Inferior parietal cortex (tissue), 1 donor: ENCODE measurements at regions not wholly inside any gene's neighbourhood (a gene's known extent, or its start where the extent isn't known, plus 50 kb on each side); places are given as distances from the start of the nearest gene placed in this dataset.

Source experiments
- DNase-seq: peaks from one replicate; pipeline ENCODE4 v3.0.0-alpha.2; 2016; ENCODE audit errors: extremely low spot score

DNA sequence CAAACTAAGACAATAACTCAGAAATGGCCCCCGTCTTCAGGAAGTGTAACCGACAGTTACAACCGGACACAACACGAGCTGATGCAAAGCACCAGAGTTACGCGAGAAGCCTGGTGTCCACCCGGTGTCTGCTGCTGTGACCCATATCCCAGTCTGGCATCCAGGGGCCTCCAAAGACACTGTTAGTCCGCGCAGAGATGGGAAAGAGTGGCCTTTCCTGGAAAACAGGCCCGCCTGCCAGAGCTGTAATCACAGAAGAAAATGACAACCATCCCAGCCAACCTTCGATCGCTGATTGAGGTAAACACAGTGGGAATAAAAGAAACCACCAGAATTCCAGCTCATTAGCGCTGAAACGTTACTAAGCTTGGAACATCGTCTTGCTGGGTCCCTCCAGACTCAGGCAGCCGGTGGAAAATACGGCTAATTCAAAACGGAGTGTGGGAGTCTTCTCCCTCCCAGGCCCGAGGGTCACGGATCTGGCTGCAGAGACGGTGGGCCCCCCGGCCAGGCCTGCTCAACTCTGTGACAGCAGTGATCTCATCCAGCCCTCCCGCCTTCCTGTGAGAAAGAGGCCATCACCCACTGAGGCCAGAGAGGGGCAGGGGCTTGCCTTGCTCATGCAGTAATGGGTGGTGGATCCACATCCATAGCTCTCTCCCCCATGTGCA lies 273.9 kb upstream of the RTL1 start:
- DNase-seq: no peak

DNA sequence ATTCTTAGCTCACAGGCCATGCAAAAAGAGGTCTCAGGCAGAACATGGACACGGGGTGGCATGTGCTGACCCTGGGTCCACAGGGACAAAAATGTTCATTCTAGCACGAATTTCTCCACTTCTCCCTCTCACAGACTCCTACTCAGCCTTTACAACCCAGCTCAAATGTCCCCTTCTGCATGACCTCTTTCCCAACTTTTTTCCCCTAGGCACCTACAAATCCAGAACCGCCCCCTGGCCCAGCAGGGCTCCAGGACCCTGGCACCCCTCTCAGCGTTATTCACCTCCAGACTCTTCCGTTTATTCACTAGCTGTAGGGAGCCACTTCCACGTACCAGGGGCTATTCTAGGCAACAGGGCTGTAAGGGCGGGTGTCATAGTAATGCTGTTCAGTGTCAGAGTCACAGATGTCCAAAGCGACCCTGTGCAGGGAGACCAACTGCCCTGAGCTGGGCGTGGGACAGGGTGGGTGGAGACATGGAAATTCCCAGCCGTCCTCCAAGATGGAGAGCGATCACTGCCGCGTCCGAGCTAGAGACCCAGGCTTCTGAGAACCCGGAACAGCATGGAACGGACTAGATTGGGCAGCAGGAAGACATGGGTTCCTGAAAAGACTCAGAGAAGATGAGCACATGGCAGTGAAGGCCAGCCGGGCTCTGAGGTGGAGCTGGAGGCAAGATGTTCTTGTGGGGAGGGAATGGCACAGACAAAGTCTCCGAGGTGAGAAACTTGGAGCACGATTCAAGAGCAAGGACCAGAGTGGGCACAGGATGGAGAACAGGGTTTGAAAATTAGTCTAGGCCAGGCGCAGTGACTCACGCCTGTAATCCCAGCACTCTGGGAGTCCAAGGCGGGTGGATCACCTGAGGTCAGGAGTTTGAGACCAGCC lies 274.9 kb upstream of the RTL1 start:
- no peak for DNase-seq

DNA sequence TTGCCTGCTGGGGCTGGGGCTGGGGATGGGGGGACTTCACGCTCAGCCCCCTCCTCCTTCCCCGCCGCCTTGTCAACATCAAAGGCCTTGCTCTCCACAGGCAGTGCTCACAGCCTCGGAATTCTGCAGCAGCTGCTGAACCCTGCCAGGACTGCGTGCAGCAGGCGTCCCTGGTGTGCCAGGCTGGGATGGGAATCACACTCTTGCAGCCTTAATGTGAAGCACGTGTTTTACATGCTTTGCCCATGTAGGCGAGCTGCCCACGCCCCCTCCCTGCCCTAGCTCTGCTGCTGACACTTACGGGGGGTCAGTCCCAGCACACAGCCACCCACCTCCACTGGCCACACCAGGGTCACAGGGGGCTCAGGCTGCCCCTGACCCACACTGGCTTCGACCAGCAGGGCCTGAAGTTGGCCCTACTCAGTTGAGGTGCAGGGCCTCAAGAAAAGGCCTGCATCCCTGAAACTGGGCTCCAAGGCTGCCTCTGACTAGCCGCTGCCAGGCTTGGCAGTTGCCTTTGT lies 276.2 kb upstream of the RTL1 start:
- no peak for DNase-seq

DNA sequence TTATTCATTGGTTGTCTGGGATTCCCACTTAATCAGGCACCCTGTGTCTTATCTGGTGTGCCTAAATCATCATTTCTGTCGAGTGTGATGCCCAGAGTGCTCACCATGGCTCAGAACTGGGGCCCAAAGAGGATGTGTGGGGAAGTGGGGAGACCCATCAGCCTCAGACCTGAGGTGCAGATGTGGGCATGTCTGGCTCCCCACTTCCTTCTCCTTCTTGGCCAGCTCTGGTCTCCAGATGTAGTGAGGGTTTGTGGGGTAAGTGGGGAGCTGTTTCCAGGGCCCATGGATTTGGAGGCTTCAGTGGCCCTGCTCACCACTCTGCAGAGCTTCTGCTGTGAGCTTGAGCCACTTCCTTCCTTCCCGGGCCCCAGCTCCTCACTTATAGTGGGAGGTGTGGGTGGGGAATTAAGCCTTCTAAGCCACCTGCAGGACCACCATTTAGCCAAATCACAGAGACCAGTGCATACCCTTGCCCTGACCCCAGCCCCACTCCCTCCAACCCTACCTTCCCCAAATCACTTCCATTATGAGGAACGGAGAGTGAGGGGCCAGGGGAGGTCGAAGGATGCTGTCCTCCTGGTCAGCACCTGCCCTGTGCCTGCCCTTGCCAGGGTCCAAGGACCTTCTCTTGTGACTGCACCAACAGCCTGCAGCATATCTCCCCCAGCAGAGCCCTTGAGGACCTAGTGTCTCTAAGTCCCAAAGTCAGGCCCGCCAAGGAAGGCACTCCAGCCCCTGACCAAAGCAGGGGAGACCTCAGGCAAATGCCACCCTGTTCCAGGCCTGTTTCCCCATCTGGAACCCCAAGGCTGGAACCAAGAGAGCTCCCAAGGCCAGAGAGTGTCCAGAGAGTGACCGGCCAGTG lies 278.2 kb upstream of the RTL1 start:
- DNase-seq: no peak

DNA sequence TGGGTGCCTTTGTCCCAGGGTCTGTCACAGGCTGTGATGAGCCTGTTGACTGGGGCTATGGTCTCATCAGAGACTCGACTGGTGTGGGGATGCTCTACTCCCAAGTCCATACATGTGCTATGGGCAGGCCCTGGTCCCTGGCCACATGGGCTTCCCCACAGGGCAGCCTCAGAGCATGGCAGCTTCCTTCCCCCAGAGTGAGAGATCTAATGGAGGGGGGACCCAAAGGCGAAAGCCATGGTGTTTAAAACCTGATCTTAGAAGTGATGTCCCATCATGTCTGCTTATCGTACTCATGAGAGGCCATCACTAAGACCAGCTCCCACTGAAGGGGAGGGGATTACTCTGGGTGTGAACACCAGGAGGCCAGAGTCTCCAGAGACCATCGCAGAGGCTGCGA lies 279.0 kb upstream of the RTL1 start:
- DNase-seq: no peak

DNA sequence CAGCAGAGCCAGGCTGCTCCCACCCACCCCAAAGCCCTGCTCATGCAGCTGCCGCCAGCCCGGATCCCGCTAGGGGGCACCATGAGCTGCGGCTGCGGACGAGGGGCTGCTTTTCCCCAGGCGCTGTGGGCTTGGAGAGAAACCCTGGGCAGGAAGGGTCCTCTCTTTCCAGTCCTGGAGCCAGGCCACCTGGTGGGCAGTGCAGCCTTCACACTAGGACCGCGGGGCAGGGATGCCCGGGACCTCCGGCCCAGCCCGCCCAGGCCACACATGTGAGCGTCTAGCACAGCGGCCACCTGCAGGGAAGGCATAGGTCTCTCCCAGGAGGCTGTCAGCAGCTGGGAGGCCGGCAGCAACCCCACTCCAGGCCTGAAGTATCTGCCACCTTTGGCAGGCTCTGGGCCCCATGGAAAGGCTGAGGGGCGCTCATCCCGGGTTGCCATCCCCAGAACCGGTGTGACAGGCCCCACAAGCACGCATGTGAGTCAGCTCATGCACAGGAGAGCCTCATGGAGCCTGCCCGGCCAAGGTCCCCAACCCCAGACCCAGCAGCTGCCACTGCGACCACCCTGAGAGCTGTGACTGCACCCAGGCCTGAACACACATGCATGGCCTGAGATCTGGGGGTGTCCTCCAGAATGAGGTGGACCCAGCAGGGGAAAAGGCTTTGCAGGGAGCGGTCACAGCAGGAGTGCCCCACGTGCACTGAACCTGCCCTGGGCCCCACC lies 280.0 kb upstream of the RTL1 start:
- no peak for DNase-seq

DNA sequence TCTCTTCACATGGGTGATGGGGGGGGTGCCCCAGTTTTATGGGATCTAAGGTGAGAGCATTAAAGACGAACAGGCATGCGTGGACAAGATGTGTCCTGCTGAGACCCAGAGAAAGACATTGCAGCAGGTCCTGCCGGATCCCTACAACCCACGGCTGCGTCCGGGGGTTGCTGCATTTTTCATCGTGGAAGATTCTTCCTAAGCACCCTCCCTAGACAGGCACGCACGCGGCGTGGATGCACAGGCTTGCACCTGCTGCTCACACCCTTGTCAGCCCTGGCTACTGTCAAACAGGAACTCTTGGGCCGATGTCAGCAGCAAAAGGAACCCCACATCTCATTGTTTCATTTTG lies 280.6 kb upstream of the RTL1 start:
- no peak for DNase-seq

DNA sequence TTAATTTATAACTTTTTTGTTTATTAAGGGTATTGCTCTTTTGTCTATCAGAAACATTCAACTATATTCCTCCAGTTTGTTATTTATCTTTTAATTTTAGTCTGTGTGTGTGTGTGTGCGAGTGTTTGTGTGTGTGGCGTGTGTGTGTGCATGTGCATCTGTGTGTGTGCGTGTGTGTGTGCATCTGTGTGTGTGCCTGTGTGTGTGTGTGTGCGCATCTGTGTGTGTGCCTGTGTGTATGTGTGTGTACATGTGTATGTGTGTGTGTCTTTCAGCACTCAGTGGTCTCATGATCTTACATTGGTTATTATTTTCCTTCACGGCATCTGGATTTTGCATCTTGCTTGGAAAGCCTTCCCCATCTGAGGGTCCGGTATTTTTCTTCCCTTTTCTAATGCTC lies 281.1 kb upstream of the RTL1 start:
- DNase-seq: no peak

DNA sequence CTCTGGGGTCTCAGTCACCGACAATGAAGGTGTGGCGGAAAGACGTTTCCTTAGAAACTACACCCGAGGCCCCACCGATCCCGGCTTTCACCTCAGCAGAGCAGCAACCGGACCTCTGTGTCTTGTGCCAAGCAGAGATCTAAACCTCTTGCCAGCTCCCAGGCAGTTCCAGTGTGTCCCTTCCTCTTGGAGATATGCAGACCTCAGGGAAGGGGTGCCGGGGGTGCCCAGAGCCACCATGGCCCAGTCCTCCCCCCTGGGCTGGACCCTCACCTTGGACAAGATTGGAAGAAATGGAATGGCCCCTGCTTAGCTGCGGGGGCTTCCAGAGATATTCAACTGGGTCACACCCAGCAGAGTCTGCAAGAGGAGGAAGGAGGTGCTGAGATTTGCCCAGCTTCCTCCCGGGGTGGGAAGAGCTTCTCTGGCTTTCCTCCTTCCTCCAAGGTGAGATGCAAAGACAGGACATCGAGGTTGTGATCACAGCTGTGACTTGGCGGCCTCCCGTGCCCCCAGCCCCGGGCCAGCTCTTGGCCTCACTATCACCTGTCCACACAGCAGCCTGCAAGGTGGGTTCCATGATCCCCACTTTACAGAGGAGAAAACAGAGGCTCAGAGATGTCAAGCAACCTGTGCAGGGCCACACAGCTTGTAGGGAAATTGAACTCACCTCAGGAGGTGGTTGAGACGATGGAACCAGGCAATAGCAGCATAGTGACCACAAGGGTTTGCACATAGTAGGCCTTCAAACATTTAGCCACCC lies 281.7 kb upstream of the RTL1 start:
- no peak for DNase-seq

DNA sequence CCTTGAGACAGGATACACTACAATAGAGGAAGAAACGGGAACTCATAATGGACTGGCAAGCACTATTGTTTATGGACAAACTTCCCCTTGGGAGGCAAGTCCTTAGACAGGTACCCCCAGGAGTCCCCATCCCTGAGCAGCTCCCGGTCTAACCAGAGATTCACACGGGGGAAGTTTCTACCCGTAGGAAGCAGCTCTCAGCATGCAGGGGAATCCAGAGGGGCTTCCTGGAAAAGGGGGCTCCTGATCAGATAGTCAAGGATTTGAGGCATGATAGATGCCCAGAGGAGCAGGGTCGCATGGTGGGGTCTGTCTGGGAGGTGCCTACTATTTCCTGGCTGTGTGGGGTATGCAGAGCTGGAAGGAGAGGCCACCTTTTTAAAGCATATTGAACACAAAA lies 282.4 kb upstream of the RTL1 start:
- no peak for DNase-seq

DNA sequence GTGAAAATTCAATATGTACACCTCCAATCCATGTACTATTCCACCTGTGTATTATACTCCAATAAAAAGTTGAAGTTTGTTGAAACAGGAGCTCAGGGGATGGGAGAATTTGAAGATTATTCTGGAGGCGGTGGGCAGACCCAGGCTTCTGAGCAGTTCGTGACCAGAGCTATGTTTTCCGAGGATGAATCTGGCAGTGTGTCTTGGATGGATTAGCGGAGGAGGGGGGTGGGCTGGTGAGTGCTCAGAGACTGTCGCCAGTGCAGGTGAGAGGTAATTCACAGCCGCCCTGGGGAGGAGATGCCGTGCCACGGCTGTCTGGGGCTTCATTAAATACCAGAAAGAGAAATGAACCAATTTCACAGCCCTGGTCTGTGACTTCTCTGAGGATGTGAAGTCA lies 283.0 kb upstream of the RTL1 start:
- DNase-seq: no peak

DNA sequence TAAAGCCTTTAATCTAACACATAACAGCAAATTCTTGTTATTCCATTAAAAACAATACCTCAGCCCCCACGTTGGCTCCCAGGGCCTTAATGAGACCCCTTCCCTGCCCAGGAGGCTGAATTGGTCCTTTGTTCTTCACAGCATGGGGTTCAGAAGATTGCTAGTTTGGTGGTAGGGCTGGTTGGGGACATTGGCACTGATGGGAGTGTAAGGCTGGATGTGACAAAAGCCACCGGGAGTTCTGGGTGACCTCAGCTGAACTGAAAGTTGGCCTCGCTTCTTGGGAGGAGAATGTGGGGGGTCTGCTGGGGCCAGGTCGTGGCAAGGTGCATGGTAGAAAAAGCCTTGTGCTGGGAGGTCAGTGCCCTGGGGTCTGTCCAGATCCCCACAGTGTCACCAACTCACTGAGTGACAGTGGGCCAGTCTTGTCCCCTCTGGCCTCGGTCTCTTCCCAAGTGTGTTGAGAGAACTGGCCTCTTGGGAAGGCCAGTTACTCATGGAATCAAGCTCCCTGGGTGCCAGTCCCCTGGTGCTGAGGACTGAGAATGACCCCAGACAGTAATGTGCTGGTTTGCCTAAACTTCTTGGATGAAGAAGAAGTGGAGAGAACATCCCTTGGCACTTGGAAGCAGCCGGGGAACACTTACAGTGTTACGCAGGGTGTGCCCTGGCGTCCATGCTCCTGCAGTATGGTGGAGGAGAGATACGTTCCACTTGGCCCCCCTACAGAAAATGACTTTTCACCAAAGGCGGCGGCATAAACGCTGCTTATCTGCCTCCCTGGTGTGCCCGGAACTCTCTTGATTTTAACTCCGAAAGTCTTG lies 283.7 kb upstream of the RTL1 start:
- DNase-seq: no peak

DNA sequence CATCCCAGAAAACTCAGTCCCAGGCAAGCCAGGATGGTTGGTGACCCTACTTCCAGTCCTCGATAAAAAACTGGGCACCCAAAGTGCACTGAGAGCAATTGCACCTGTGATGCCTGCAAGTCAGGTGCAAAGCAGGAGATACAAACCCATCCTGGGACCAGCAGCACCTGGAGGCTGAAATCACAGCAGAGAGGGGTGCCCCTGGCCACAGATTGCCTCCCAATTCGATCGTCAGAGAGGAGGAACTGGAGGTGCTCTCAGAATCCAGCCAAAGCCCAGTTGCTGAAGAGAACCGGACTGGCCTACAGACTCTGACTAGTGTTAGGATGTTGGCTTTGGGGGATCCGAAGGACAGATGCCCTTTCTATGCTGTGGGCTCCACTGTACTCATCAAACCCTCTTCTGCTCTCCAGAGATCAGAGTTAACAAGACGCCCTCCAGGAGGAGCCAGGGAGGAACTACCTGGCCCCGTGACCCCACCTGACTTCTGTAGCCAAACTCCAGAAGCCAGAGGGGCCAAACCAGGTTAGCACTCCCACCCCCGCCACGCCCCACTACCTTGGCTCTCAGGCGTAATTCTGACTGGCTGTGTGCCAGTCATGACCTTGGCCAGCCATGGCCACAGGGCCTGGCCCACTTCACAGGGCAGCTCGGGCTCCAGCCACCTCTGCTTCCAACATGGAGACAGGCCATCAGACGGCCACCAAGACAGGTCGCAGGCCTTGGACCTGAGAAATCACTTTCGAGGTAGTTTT lies 284.5 kb upstream of the RTL1 start:
- DNase-seq: no peak

DNA sequence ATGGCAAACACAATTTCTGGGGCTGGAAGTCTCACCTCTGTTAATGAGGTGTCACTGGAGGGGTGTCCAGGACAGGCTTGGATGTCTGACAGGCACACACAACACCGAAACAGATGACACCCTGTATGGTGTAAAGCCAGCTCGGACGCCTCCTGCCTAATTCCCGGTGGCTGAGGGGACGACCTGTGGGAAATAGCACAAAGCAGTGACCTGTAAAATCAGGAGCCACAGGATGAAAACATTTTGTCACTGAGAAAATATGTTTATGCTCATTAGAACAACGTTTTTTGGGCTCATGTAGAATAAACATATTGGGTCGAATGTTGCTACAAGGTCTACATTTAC lies 285.0 kb upstream of the RTL1 start:
- DNase-seq: no peak

DNA sequence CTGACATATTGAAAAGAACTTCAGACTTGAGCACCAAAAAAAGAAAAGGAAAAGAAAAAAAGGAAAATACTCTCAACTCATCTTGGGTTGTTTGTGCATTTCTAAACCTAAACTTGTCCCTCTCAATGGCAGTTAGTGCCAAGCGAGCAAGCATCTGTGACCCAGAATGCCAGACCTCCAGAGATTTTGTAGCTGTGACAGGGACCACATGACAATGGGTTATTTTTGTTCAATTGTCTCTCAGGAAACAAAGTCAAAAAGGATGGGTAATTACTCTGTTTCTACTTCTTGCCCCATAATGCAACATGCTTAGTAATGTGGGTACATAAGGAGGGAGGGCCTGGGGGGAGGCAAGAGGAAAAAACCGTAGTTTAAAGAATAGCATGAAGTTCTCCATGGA lies 285.7 kb upstream of the RTL1 start:
- no peak for DNase-seq

DNA sequence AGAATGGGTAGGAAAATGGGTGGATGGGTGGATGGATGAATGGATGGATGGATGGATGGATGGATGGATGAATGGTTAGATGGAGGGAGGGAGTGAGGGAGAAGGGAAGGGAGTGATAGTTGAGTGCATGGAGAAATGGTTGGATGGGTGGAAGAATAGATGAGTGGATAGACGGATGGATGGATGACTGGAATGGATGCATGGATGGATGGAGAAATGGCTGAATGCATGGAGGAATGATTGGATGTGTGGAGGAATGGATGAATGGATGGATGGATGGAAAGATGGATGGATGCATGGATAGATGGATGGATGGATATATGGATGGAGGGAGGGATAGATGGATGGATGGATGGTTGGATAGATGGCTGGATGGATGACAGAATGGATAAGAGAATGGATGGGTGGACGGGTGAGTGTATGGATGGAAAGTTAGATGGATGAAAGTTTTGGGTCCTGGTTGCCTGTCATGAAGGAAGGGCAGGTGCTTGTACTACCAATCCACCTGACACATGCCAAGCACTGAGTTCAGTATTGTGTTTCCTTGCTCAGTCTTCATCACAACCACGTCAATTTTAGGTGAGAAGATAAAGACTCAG lies 286.5 kb upstream of the RTL1 start:
- DNase-seq: no peak

DNA sequence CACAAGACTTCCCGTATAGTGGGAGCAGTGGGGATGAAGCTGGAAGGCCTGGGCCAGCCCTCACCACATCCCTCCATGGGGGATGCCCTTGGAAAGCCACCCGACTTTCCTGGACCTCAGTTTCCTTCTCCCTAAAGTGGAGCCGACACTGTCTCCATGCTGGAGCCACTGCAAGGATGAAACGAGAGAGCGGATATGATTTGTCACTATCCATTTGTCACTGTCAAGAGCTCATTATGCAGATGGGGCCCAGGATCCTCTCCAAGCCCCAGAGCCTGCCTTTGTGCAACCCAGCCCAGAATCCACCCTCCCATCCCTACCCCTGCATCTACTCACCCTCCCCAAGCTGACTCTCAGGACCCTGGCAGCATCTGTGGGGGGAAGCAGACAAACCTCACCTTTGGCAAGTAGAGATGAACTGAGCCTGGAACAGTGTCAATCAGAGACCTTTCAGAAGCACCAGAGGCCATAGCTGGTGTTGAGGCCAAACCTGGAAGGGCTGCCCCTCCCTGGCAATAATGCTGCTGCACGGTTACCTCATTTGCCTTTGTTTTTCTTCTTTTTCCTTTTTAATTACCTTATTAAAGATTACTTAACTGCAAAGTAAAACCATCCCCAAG lies 287.7 kb upstream of the RTL1 start:
- DNase-seq: no peak
